ENCODE measurements at regions not wholly inside any gene's neighbourhood (a gene's known extent, or its start where the extent isn't known, plus 50 kb on each side); places are given as distances from the start of the nearest gene placed in this dataset.

GRCh38 chr3:28816017-28816416 is 464.9 kb upstream of the RBMS3 start:
- Histone ChIP-seq H3K79me1 (ENCODE audit: low read depth, low read length) (no peaks in the 10 kb centered on the region), H3K23me2 (ENCODE audit: low read depth, low read length) (no peaks in the 10 kb centered on the region), H3K27me3 (replicated peaks in 1 of 4; ENCODE audit: control insufficient read depth in 3 of 4, extremely low read depth in 1 of 4, insufficient read depth in 3 of 4, low read length in 3 of 4) (no peaks in the 10 kb centered on the region), H3K9ac (replicated peaks in 1 of 4; ENCODE audit: extremely low read depth in 1 of 4, low read depth in 3 of 4, low read length in 3 of 4) (no peak overlapping the region), H2AK5ac (ENCODE audit: low read depth, low read length) (no peak overlapping the region), H3K36me3 (ENCODE audit: control insufficient read depth in 2 of 4, insufficient read depth in 4 of 4, low read length in 3 of 4) (no peaks in the 10 kb centered on the region), H2BK12ac (ENCODE audit: low read depth, low read length) (no peak overlapping the region), H4K20me1 (replicated peaks in 1 of 2; ENCODE audit: control insufficient read depth in 1 of 2, insufficient read depth in 2 of 2, low read length in 2 of 2) (no peaks in the 10 kb centered on the region), H2BK20ac (ENCODE audit: low read length) (no peak overlapping the region), H3K4me1 (replicated peaks in 1 of 4; ENCODE audit: control insufficient read depth in 3 of 4, insufficient read depth in 4 of 4, low read length in 3 of 4) (no peaks in the 10 kb centered on the region), H4K91ac (replicated peaks; ENCODE audit: insufficient read length, low read length) (no peak overlapping the region), H3K14ac (ENCODE audit: insufficient read length) (no peak overlapping the region), H4K5ac (ENCODE audit: insufficient read length, low read depth, low read length) (no peak overlapping the region), H3K4ac (replicated peaks; ENCODE audit: insufficient read length, low read depth, low read length) (no peak overlapping the region), H3K27ac (ENCODE audit: low read depth, low read length) (no peak overlapping the region), H3K4me2 (ENCODE audit: insufficient read depth in 1 of 2, low read depth in 2 of 2, low read length in 2 of 2) (no peak overlapping the region), H2BK120ac (replicated peaks; ENCODE audit: low read depth, low read length) (no peak overlapping the region), H3K23ac (ENCODE audit: insufficient read length) (no peak overlapping the region), H3K79me2 (ENCODE audit: control insufficient read depth in 1 of 2, insufficient read depth in 2 of 2, low read length in 2 of 2) (no peaks in the 10 kb centered on the region), H3K56ac (replicated peaks; ENCODE audit: insufficient read length, low read depth, low read length) (no peak overlapping the region), H2AFZ (ENCODE audit: low read length) (no peak overlapping the region), H3K9me3 (ENCODE audit: insufficient read depth in 2 of 2, low read depth in 1 of 2, low read length in 1 of 2) (no peaks in the 10 kb centered on the region), H4K8ac (ENCODE audit: extremely low read depth, insufficient read depth, low read length) (no peak overlapping the region), H2BK15ac (ENCODE audit: low read length) (no peak overlapping the region), H2BK5ac (ENCODE audit: low read depth, low read length) (no peak overlapping the region), H3K18ac (ENCODE audit: extremely low read depth, low read length) (no peak overlapping the region), H3K4me3 (ENCODE audit: extremely low read depth in 1 of 4, insufficient read depth in 2 of 4, low read depth in 3 of 4, low read length in 4 of 4) (no peak overlapping the region)
- FAIRE-seq (no peak), DNase-seq (ENCODE audit: low read depth in 1 of 2, low spot score in 2 of 2) (no peak)
- ChIA-PET POLR2A (ENCODE audit: partially characterized antibody) (no interaction called here), CTCF (ENCODE audit: partially characterized antibody) (no interaction called here)
- TF ChIP-seq CHD1 (IDR thresholded peaks at IDR 0.05; ENCODE audit: low read depth, low read length) = no peak
- TF ChIP-seq HDAC2 (IDR thresholded peaks at IDR 0.05; ENCODE audit: borderline replicate concordance in 1 of 2, low read depth in 2 of 2, low read length in 2 of 2) = no peak
- no peak for TF ChIP-seq SP2 (IDR thresholded peaks at IDR 0.05; ENCODE audit: low read length)
- TF ChIP-seq BACH1 (IDR thresholded peaks at IDR 0.05; ENCODE audit: low read length) = no peak
- TF ChIP-seq CHD2 (IDR thresholded peaks at IDR 0.05; ENCODE audit: low read length) = no peak

All from H1 (cell line).